SK-N-SH (cell line): ENCODE measurements at regions not wholly inside any gene's neighbourhood (a gene's known extent, or its start where the extent isn't known, plus 50 kb on each side); places are given as distances from the start of the nearest gene placed in this dataset.

Source experiments
- CHD2 ChIP-seq: fragments of 150-350 bp; IDR thresholded peaks from 2 replicates; pipeline ENCODE4 v1.6.1; 2018; ENCODE audit warnings: low read length; ENCODE audit not compliant: partially characterized antibody
- POLR2AphosphoS5 ChIP-seq: IDR thresholded peaks from 2 replicates; pipeline ENCODE4 v1.6.1; 2012; ENCODE audit warnings: low read depth, low read length
- YY1 ChIP-seq: IDR thresholded peaks from 2 replicates; pipeline ENCODE4 v1.4.0; 2012; ENCODE audit warnings: low read depth, mild to moderate bottlenecking

GRCh38 chr3:28577941-28578500, 229.4 kb upstream of the AZI2 start:
- TF ChIP-seq YY1 (no peak), CHD2 (no peak), POLR2AphosphoS5 (no peak)
